Peyer's patch (tissue), 4 donors: ENCODE measurements at regions not wholly inside any gene's neighbourhood (a gene's known extent, or its start where the extent isn't known, plus 50 kb on each side); places are given as distances from the start of the nearest gene placed in this dataset.

Experiments
- DNase-seq, 3 donors: peaks; one replicate each; pipeline ENCODE4 v3.0.0-alpha.2; 2017 to 2019
- H3K27ac ChIP-seq, 4 donors: fragments of 200-600 bp; sonication (generic); one replicate each; pipeline ENCODE4 v1.5.1; 2016 to 2019
- H3K27me3 ChIP-seq, 2 donors: fragments of 200-600 bp; sonication (generic); one replicate each; pipeline ENCODE4 v1.5.1; 2019
- H3K36me3 ChIP-seq, 3 donors: fragments of 200-600 bp; sonication (generic); one replicate each; pipeline ENCODE4 v1.5.1; 2016 to 2019
- H3K4me1 ChIP-seq, 4 donors: fragments of 200-600 bp; sonication (generic); one replicate each; pipeline ENCODE4 v1.5.1; 2016 to 2019
- H3K4me3 ChIP-seq, 4 donors: fragments of 200-600 bp; sonication (generic); 1 replicate in 3 of 4; 2 replicates in 1 of 4; pipeline ENCODE4 v1.5.1; 2016 to 2019; ENCODE audit warnings: mild to moderate bottlenecking in 1 of 4
- H3K9me3 ChIP-seq, 4 donors: fragments of 200-600 bp; sonication (generic); one replicate each; pipeline ENCODE4 v1.5.1; 2016 to 2019; ENCODE audit warnings: mild to moderate bottlenecking in 1 of 4
- CTCF ChIP-seq, 6 experiments: fragments of 450-650 bp in 4 of 6; fragments of 200-600 bp in 2 of 6; sonication (generic) in 1 of 6; IDR thresholded peaks; one replicate each; pipeline ENCODE4 v1.5.1; 2017 to 2019; ENCODE audit warnings: antibody characterized with exemption in 6 of 6, mild to moderate bottlenecking in 3 of 6, moderate library complexity in 1 of 6
- POLR2A ChIP-seq, 2 donors: fragments of 450-650 bp; IDR thresholded peaks; one replicate each; pipeline ENCODE4 v1.5.1; 2017; ENCODE audit warnings: antibody characterized with exemption in 2 of 2, mild to moderate bottlenecking in 2 of 2, moderate library complexity in 2 of 2

- Histone ChIP-seq H3K9me3 (no peaks in the 10 kb centered on the region), H3K4me1 (no peaks in the 10 kb centered on the region), H3K27me3 (no peaks in the 10 kb centered on the region), H3K36me3 (no peaks in the 10 kb centered on the region), H3K4me3 (no peak overlapping the region), H3K27ac (no peak overlapping the region)
- DNase-seq, result no peak
- TF ChIP-seq POLR2A (IDR thresholded peaks at IDR 0.05) (no peak), CTCF (IDR thresholded peaks at IDR 0.05) (no peak)
These were observed 368.0 kb downstream of the SLC4A3 start for GRCh38 chr2:219995399-219995798.

GRCh38 chr2:219995991-219996765, 368.7 kb downstream of the SLC4A3 start:
- no peaks in the 10 kb centered on the region for H3K36me3 ChIP-seq
- no peak overlapping the region for H3K27ac ChIP-seq
- H3K27me3 ChIP-seq, result no peaks in the 10 kb centered on the region
- H3K4me1 ChIP-seq, result no peaks in the 10 kb centered on the region
- no peak overlapping the region for H3K4me3 ChIP-seq
- no peak for DNase-seq
- no peaks in the 10 kb centered on the region for H3K9me3 ChIP-seq
- TF ChIP-seq POLR2A (IDR thresholded peaks at IDR 0.05) (no peak), CTCF (IDR thresholded peaks at IDR 0.05) (no peak)

GRCh38 chr2:219997341-219997851, 370.0 kb downstream of the SLC4A3 start:
- Histone ChIP-seq H3K4me1 (no peaks in the 10 kb centered on the region), H3K27me3 (no peaks in the 10 kb centered on the region), H3K27ac (no peak overlapping the region), H3K9me3 (no peaks in the 10 kb centered on the region), H3K4me3 (no peak overlapping the region), H3K36me3 (no peaks in the 10 kb centered on the region)
- no peak for TF ChIP-seq CTCF (IDR thresholded peaks at IDR 0.05)
- TF ChIP-seq POLR2A (IDR thresholded peaks at IDR 0.05), result no peak
- DNase-seq, result no peak

DNA sequence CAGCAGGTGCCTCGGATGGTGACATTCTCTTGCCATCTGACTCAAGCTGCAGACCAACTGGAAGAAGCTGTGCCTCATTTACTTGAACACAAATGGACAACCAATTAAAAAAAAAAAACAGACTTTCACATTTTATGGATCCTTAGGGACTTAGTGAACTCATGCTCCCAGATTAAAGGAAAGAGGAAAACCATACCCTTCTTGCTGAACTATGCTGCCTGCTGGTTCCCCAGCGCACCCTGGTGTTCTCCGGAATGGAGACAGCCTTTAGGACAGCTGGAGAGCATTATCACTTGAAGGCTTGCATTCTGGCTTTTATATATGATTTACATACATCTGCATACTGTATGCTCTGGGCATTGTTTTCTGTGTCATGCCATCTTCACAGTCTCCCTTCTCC, 370.7 kb downstream of the SLC4A3 start:
- no peak for TF ChIP-seq CTCF (IDR thresholded peaks at IDR 0.05)
- TF ChIP-seq POLR2A (IDR thresholded peaks at IDR 0.05), result no peak
- H3K36me3 ChIP-seq, result no peaks in the 10 kb centered on the region

GRCh38 chr2:219998714-219999227, 371.3 kb downstream of the SLC4A3 start:
- no peak overlapping the region for H3K4me3 ChIP-seq
- TF ChIP-seq CTCF (IDR thresholded peaks at IDR 0.05), result no peak
- no peak for TF ChIP-seq POLR2A (IDR thresholded peaks at IDR 0.05)
- H3K9me3 ChIP-seq, result no peaks in the 10 kb centered on the region
- no peak for DNase-seq
- no peaks in the 10 kb centered on the region for H3K27me3 ChIP-seq
- no peak overlapping the region for H3K27ac ChIP-seq
- no peaks in the 10 kb centered on the region for H3K36me3 ChIP-seq
- H3K4me1 ChIP-seq, result no peaks in the 10 kb centered on the region

More for the DNA sequence above, 370.7 kb downstream of the SLC4A3 start:
- Histone ChIP-seq H3K27ac (no peak overlapping the region), H3K9me3 (no peaks in the 10 kb centered on the region), H3K27me3 (no peaks in the 10 kb centered on the region), H3K4me3 (no peak overlapping the region), H3K4me1 (no peaks in the 10 kb centered on the region)
- DNase-seq, result no peak
